Testis (tissue), 2 donors: ENCODE measurements at regions not wholly inside any gene's neighbourhood (a gene's known extent, or its start where the extent isn't known, plus 50 kb on each side); places are given as distances from the start of the nearest gene placed in this dataset.

Source experiments
- POLR2A ChIP-seq: fragments of 450-650 bp; IDR thresholded peaks from one replicate; pipeline ENCODE4 v1.6.1; 2017; ENCODE audit warnings: antibody characterized with exemption, mild to moderate bottlenecking, moderate library complexity
- TF ChIP-seq, protein P1 (sequence below), 3 experiments: fragments of 450-650 bp in 2 of 3; fragments of 200-600 bp in 1 of 3; sonication (generic) in 1 of 3; IDR thresholded peaks; one replicate each; pipeline ENCODE4 v1.5.1; 2016 to 2019; ENCODE audit warnings: antibody characterized with exemption in 3 of 3, mild to moderate bottlenecking in 2 of 3, moderate library complexity in 1 of 3

DNA sequence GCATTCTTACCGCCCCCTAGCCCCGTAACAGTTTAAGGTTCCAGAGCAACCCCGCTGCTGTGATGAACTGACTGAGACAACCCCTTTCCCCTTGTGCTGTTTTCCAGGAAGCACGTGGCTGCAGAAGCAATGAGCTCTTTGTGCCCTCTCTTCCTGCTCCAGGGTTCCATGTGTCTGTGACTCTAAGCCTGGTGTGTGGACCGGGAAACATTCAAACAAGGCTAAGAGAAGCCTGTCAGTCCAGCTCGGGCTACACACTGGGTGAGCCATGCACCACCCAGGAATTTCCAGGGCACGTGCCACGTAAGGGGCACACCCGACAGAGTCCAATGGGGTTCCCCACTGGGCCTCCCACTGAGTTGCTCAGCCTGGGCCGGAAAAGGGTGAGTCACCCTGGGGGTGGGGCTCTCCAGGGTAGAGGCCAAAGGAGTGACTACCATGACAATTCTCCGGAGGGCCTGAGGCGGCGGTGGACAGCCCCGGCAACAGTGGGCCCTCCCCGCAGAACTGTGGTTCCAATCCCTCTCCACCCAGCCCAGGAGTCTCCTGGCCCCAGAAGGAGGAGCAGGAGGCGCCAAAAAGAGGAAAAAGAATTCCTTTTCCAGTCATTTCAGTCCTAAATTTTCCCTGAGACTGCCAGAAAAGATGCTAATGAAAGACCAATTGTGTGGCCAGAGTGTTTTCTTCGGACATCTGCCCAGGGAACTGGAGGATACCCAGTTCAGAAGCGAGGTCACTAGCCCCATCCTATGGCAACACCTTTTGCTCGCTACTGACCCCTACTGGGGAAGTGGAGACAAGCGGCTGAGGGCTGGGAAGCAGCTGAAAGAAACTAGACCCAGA, 157.8 kb upstream of the SLC1A4 start:
- TF ChIP-seq, protein P1, sequence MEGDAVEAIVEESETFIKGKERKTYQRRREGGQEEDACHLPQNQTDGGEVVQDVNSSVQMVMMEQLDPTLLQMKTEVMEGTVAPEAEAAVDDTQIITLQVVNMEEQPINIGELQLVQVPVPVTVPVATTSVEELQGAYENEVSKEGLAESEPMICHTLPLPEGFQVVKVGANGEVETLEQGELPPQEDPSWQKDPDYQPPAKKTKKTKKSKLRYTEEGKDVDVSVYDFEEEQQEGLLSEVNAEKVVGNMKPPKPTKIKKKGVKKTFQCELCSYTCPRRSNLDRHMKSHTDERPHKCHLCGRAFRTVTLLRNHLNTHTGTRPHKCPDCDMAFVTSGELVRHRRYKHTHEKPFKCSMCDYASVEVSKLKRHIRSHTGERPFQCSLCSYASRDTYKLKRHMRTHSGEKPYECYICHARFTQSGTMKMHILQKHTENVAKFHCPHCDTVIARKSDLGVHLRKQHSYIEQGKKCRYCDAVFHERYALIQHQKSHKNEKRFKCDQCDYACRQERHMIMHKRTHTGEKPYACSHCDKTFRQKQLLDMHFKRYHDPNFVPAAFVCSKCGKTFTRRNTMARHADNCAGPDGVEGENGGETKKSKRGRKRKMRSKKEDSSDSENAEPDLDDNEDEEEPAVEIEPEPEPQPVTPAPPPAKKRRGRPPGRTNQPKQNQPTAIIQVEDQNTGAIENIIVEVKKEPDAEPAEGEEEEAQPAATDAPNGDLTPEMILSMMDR (IDR thresholded peaks at IDR 0.05): peak; percentile 55 to 77 (median 66)
- no peak for TF ChIP-seq POLR2A
